Tibial nerve (tissue), 3 donors: ENCODE measurements at regions not wholly inside any gene's neighbourhood (a gene's known extent, or its start where the extent isn't known, plus 50 kb on each side); places are given as distances from the start of the nearest gene placed in this dataset.

Experiments used
- CTCF ChIP-seq, 5 experiments: fragments of 200-600 bp in 3 of 5; fragments of 450-650 bp in 2 of 5; sonication (generic) in 3 of 5; IDR thresholded peaks; one replicate each; pipeline ENCODE4 v1.5.1; 2016 to 2019; ENCODE audit warnings: antibody characterized with exemption in 5 of 5, mild to moderate bottlenecking in 3 of 5, moderate library complexity in 2 of 5
- POLR2A ChIP-seq, 2 donors: fragments of 450-650 bp; IDR thresholded peaks; one replicate each; pipeline ENCODE4 v1.6.1; 2017; ENCODE audit warnings: antibody characterized with exemption in 2 of 2, mild to moderate bottlenecking in 2 of 2, moderate library complexity in 2 of 2

GRCh38 chr21:27690426-27690825 lies 723.5 kb upstream of the ADAMTS5 start:
- TF ChIP-seq CTCF (IDR thresholded peaks at IDR 0.05): no peak
- no peak for TF ChIP-seq POLR2A (IDR thresholded peaks at IDR 0.05)
